HG03064 (cell line): ENCODE measurements at regions not wholly inside any gene's neighbourhood (a gene's known extent, or its start where the extent isn't known, plus 50 kb on each side); places are given as distances from the start of the nearest gene placed in this dataset.

Experiments
- ATAC-seq: cut with Tn5 transposase; IDR thresholded peaks from one replicate; pipeline ENCODE4 v1.9.1; 2021; ENCODE audit warnings: low read depth; ENCODE audit not compliant: unreplicated experiment

GRCh38 chr5:7190712-7191250, 205.2 kb upstream of the ADCY2 start:
- no peak for ATAC-seq

DNA sequence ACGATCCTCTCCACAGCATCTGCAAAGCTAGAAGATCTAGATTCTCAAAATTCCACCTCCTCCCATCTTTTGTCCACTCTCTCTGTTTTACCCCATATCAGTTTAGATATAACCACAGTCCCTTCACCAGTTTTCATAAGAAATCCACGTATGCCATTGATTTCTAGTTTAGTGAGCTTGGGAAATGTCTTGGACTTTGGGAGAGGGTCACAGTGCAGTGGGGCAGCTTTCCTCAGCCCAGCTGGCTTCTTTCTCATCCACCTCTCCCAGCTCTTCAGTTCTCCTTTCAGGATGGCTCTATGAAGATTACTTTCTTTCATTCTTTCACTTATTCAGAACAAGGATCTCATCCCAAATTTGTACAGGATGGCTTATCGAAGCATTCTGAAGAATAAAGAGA, 203.9 kb upstream of the ADCY2 start:
- ATAC-seq, result no peak

DNA sequence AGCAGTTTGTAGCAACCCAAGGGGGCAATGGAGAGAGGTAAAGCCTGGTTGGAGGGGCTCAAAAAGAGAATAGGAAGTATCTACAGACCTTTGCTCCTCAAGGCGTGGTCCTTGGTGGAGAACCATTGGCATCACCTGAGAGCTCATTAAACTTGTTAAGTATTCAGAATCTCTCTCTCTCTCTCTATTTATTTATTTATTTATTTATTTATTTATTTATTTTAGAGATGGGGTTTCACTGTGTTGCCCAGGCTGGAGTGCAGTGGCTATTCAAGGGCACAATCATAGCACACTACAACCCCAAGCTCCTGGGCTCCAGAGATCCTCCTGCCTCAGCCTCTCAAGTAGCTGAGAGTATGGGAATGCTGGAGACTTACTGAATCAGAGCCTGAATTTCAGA, 193.1 kb upstream of the ADCY2 start:
- no peak for ATAC-seq

- no peak for ATAC-seq
Observed at GRCh38 chr5:7207979-7208378, 188.0 kb upstream of the ADCY2 start.

- no peak for ATAC-seq
Observed at GRCh38 chr5:7208938-7209337, 187.0 kb upstream of the ADCY2 start.

- no peak for ATAC-seq
Observed at GRCh38 chr5:7209658-7210057, 186.3 kb upstream of the ADCY2 start.

GRCh38 chr5:7210549-7210948, 185.4 kb upstream of the ADCY2 start:
- ATAC-seq, result no peak

- ATAC-seq, result no peak
Observed at GRCh38 chr5:7213525-7213924, 182.4 kb upstream of the ADCY2 start.

DNA sequence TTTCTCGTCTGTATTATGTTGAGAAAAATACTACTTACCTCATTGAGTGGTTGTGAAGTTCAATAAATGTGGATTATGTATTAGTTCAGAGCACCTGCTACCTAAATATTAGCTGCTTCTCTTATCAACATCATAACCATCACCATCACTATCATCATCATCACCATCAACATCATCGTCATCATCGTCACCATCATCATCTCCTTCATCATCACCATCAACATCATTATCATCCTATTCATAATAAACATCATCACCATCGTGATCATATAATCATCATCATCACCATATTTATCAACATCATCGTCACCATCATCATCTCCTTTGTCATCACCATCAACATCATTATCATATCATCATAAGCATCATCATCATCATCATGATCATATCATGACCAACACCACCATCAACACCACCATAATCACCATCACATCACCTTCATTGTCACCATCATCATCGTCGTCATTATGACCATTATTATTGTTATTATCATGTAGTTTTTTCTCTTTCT, 181.0 kb upstream of the ADCY2 start:
- no peak for ATAC-seq

DNA sequence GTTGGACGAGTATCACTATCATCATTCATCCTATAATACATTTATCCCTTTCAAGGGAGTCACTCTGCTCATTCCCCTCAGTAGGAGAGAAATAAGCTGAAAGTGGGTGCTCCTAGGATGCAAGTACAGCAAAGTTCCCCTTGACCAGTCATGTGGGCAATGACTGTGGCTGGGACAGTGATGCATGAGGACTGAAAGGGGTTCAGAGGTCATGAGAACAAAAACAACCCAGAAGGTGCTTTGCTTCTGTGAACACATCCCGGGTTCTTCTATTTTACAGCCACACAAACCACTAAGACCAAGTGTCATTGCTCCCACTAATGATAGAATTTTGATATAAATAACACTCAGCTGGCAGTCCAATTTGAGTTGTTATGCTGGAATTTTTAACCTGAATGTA, 177.8 kb upstream of the ADCY2 start:
- no peak for ATAC-seq

DNA sequence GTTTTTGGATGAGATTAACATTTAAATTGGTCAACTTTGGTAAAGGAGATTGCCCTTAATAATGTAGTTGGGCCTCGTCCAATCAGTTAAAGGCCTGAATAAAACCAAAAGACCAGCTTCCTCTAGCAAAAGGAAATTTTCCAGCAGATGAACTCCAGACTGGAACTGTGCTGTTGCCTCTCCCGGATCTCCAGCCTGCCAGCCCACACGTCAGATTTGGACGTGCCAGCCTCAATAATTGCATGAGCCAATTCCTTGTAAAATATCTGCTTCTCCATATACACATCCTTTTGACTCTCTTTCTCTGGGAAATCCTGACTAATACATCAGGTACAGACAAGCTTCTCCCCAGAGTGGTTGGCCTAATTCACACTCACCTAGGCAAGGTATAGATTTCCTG, 175.8 kb upstream of the ADCY2 start:
- no peak for ATAC-seq

DNA sequence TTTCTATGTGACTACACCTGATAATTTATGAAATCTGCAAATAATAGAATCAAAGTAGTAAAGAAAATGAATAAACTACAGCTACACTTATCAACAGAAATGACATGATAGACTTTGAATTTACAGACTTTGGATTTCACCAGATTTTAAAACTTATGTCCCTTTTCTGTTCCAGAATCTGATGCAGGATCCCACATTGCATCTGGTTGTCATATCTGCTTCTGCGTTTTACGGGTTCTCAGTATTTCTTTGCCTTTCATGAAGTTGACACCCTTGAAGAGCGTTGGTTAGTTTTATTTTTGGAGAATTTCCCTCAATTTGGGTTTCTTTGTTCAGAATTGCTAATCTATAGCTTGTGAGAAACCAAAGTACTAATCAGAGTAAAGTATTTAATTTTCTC, 174.9 kb upstream of the ADCY2 start:
- no peak for ATAC-seq

- no peak for ATAC-seq
Observed at GRCh38 chr5:7225826-7226225, 170.1 kb upstream of the ADCY2 start.

GRCh38 chr5:7242118-7242710, 153.7 kb upstream of the ADCY2 start:
- no peak for ATAC-seq

- no peak for ATAC-seq
Observed at GRCh38 chr5:7244208-7244607, 151.7 kb upstream of the ADCY2 start.

- ATAC-seq, result no peak
Observed at GRCh38 chr5:7245121-7245651, 150.8 kb upstream of the ADCY2 start.

DNA sequence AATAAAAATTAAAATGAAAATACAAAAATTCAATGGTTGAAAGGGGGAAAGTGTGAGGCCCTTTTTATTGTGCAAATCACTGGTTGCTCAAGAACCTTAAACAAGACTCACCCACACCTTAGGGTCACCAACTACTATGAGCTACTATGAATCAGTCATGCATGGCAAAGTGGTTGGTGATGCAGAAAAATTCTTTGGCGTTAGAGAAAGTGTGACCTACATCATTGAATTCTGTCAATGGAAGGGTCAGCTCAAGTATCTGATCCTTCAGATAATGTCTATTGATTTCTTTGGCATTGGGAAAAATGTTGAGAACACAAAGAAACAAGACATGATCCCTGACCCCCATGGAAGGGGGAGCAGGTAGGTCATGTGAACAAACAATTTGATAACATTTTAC, 149.7 kb upstream of the ADCY2 start:
- no peak for ATAC-seq

DNA sequence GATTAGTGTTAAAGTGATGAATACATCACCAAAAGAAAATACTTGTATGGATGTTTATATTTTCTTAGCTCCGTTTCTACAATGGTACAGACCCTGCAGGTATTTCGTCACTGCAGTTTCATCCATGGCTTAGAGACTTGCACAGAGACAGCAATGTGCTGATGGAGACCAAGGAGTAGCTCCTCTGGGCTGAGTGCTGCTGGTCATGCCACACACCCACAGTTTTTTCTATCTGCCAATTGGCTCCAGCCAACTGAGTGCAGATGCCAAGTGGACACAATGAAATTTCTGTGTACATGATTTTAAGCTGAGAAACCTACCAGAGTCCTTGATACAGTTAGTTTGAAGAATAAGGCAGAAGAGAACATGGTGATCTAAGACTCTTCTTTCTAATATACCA, 145.9 kb upstream of the ADCY2 start:
- no peak for ATAC-seq

- no peak for ATAC-seq
Observed at GRCh38 chr5:7250611-7251010, 145.3 kb upstream of the ADCY2 start.

GRCh38 chr5:7251132-7251531, 144.8 kb upstream of the ADCY2 start:
- no peak for ATAC-seq

GRCh38 chr5:7261049-7261448, 134.9 kb upstream of the ADCY2 start:
- no peak for ATAC-seq

DNA sequence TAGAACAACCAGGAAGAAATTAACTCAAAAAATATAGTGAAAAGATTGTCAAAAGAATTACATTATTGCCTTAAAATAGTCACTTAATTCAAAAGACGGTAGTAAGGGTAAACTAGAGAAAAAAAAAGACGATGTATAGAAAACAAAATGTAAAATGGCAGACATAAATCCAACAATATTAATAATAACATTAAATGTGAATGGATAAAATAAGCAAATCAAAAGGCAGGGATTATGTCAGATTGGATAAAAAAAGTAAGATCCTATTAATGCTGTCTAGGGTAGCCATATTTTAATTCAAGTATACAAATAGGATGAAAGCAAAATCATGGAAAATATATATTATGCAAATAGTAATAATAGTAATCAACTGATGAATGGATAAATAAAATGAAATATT, 134.0 kb upstream of the ADCY2 start:
- ATAC-seq, result no peak
